ENCODE measurements at regions not wholly inside any gene's neighbourhood (a gene's known extent, or its start where the extent isn't known, plus 50 kb on each side); places are given as distances from the start of the nearest gene placed in this dataset.

- TF ChIP-seq CTCF (IDR thresholded peaks at IDR 0.05; ENCODE audit: insufficient read depth, low read length) = no peak
- no peak for DNase-seq (ENCODE audit: low read depth)
- H3K4me3 ChIP-seq (ENCODE audit: low read depth, low read length) = no peak overlapping the region
Observed at GRCh38 chr6:44704240-44705150, 317.0 kb downstream of the CDC5L start.

GRCh38 chr6:44705596-44705995 lies 318.1 kb downstream of the CDC5L start:
- no peak for TF ChIP-seq CTCF (IDR thresholded peaks at IDR 0.05; ENCODE audit: insufficient read depth, low read length)
- DNase-seq (ENCODE audit: low read depth) = no peak
- H3K4me3 ChIP-seq (ENCODE audit: low read depth, low read length) = no peak overlapping the region

- TF ChIP-seq CTCF (IDR thresholded peaks at IDR 0.05; ENCODE audit: insufficient read depth, low read length) = no peak
- H3K4me3 ChIP-seq (ENCODE audit: low read depth, low read length) = no peak overlapping the region
- DNase-seq (ENCODE audit: low read depth) = no peak
Observed at GRCh38 chr6:44706011-44706410, 318.5 kb downstream of the CDC5L start.

- no peak for TF ChIP-seq CTCF (IDR thresholded peaks at IDR 0.05; ENCODE audit: insufficient read depth, low read length)
- H3K4me3 ChIP-seq (ENCODE audit: low read depth, low read length) = no peak overlapping the region
- DNase-seq (ENCODE audit: low read depth) = no peak
Observed at GRCh38 chr6:44708208-44708607, 320.7 kb downstream of the CDC5L start.

- TF ChIP-seq CTCF (IDR thresholded peaks at IDR 0.05; ENCODE audit: insufficient read depth, low read length) = no peak
- H3K4me3 ChIP-seq (ENCODE audit: low read depth, low read length) = no peak overlapping the region
- DNase-seq (ENCODE audit: low read depth) = no peak
Observed at GRCh38 chr6:44712353-44713111, 325.0 kb downstream of the CDC5L start.

- no peak for DNase-seq (ENCODE audit: low read depth)
- H3K4me3 ChIP-seq (ENCODE audit: low read depth, low read length) = no peak overlapping the region
- no peak for TF ChIP-seq CTCF (IDR thresholded peaks at IDR 0.05; ENCODE audit: insufficient read depth, low read length)
Observed at GRCh38 chr6:44715188-44715587, 327.7 kb downstream of the CDC5L start.
